ENCODE measurements at regions not wholly inside any gene's neighbourhood (a gene's known extent, or its start where the extent isn't known, plus 50 kb on each side); places are given as distances from the start of the nearest gene placed in this dataset.

- TF ChIP-seq, protein P1, sequence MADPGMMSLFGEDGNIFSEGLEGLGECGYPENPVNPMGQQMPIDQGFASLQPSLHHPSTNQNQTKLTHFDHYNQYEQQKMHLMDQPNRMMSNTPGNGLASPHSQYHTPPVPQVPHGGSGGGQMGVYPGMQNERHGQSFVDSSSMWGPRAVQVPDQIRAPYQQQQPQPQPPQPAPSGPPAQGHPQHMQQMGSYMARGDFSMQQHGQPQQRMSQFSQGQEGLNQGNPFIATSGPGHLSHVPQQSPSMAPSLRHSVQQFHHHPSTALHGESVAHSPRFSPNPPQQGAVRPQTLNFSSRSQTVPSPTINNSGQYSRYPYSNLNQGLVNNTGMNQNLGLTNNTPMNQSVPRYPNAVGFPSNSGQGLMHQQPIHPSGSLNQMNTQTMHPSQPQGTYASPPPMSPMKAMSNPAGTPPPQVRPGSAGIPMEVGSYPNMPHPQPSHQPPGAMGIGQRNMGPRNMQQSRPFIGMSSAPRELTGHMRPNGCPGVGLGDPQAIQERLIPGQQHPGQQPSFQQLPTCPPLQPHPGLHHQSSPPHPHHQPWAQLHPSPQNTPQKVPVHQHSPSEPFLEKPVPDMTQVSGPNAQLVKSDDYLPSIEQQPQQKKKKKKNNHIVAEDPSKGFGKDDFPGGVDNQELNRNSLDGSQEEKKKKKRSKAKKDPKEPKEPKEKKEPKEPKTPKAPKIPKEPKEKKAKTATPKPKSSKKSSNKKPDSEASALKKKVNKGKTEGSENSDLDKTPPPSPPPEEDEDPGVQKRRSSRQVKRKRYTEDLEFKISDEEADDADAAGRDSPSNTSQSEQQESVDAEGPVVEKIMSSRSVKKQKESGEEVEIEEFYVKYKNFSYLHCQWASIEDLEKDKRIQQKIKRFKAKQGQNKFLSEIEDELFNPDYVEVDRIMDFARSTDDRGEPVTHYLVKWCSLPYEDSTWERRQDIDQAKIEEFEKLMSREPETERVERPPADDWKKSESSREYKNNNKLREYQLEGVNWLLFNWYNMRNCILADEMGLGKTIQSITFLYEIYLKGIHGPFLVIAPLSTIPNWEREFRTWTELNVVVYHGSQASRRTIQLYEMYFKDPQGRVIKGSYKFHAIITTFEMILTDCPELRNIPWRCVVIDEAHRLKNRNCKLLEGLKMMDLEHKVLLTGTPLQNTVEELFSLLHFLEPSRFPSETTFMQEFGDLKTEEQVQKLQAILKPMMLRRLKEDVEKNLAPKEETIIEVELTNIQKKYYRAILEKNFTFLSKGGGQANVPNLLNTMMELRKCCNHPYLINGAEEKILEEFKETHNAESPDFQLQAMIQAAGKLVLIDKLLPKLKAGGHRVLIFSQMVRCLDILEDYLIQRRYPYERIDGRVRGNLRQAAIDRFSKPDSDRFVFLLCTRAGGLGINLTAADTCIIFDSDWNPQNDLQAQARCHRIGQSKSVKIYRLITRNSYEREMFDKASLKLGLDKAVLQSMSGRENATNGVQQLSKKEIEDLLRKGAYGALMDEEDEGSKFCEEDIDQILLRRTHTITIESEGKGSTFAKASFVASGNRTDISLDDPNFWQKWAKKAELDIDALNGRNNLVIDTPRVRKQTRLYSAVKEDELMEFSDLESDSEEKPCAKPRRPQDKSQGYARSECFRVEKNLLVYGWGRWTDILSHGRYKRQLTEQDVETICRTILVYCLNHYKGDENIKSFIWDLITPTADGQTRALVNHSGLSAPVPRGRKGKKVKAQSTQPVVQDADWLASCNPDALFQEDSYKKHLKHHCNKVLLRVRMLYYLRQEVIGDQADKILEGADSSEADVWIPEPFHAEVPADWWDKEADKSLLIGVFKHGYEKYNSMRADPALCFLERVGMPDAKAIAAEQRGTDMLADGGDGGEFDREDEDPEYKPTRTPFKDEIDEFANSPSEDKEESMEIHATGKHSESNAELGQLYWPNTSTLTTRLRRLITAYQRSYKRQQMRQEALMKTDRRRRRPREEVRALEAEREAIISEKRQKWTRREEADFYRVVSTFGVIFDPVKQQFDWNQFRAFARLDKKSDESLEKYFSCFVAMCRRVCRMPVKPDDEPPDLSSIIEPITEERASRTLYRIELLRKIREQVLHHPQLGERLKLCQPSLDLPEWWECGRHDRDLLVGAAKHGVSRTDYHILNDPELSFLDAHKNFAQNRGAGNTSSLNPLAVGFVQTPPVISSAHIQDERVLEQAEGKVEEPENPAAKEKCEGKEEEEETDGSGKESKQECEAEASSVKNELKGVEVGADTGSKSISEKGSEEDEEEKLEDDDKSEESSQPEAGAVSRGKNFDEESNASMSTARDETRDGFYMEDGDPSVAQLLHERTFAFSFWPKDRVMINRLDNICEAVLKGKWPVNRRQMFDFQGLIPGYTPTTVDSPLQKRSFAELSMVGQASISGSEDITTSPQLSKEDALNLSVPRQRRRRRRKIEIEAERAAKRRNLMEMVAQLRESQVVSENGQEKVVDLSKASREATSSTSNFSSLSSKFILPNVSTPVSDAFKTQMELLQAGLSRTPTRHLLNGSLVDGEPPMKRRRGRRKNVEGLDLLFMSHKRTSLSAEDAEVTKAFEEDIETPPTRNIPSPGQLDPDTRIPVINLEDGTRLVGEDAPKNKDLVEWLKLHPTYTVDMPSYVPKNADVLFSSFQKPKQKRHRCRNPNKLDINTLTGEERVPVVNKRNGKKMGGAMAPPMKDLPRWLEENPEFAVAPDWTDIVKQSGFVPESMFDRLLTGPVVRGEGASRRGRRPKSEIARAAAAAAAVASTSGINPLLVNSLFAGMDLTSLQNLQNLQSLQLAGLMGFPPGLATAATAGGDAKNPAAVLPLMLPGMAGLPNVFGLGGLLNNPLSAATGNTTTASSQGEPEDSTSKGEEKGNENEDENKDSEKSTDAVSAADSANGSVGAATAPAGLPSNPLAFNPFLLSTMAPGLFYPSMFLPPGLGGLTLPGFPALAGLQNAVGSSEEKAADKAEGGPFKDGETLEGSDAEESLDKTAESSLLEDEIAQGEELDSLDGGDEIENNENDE (IDR thresholded peaks at IDR 0.05; ENCODE audit: insufficient replicate concordance, low read length) = no peak
- TF ChIP-seq RFX5 (IDR thresholded peaks at IDR 0.05; ENCODE audit: borderline replicate concordance, low read depth, low read length) (no peak), SP4 (IDR thresholded peaks at IDR 0.05; ENCODE audit: low read length) (no peak), GABPA (IDR thresholded peaks at IDR 0.05; ENCODE audit: borderline replicate concordance, insufficient read depth, low read length) (no peak), ZNF274 (IDR thresholded peaks at IDR 0.05; ENCODE audit: borderline replicate concordance, extremely low read depth, low read length) (no peak), GTF2F1 (IDR thresholded peaks at IDR 0.05; ENCODE audit: borderline replicate concordance, low read depth, low read length) (no peak), KDM4A (IDR thresholded peaks at IDR 0.05; ENCODE audit: low read depth, low read length, severe bottlenecking) (no peak), NRF1 (IDR thresholded peaks at IDR 0.05; ENCODE audit: low read depth, low read length) (no peak)
Observed at GRCh38 chr16:66204756-66205155, 161.7 kb upstream of the CDH5 start (continued).

All from H1 (cell line).